ENCODE measurements at regions not wholly inside any gene's neighbourhood (a gene's known extent, or its start where the extent isn't known, plus 50 kb on each side); places are given as distances from the start of the nearest gene placed in this dataset.
"Not testable (repeated sequence)": the region's sequence is repeated elsewhere in the genome, so short reads cannot be mapped to it uniquely, and the experiment has no call there.

DNA sequence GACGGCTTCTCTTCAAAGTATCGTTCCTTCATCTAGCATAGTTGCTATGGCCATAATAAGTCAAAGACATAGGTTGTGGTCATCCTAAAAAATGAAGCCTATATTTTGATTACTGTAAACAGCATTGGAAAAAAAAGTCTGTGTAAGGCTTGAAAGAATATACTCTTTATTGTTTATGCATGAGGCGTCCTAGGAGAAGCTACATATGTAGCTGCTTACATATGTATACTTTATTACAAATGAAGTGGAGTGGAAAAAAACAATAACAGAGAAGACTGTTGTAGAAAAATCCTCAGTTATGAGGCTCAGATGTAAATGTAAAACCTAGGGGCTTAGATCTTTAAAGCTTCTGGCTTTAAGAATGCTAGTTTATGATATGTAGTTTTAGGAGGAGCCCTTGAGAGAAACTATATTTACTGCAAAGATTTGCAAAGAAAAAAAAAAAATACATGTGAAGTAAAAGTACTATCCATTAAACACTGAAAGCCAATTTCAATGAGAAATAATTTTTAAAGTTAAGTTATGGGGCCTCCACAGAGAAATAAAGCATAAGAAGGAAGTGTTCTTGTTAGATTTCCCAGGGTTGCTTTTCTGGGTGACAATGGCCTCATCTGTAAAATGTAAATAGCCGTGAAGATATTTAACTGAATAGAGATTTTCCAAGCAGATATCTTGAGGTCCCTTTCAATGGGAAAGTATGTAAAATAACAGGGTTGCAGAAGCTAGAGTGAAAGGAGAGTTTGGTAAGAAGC is 598.2 kb downstream of the TRIML1 start:
- DNase-seq (ENCODE audit: low read depth in 2 of 2) = no peak

DNA sequence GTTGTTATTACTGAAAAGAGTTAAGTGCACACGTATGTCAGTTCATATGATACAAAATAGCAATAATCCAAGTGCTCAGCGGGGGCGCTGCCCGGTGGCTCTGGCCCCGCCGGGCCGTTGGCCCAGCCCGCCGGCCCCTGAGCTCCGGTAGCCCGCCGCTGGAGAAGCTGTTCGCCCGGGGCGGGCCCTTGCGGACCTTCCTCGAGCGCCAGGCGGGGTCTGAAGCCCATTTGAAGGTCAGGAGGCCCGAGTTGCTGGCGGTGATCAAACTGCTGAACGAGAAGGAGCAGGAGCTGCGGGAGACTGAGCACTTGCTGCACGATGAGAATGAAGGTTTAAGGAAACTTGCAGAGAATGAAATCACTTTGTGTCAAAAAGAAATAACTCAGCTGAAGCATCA is 599.0 kb downstream of the TRIML1 start:
- DNase-seq (ENCODE audit: low read depth in 2 of 2) = not testable (repeated sequence)

DNA sequence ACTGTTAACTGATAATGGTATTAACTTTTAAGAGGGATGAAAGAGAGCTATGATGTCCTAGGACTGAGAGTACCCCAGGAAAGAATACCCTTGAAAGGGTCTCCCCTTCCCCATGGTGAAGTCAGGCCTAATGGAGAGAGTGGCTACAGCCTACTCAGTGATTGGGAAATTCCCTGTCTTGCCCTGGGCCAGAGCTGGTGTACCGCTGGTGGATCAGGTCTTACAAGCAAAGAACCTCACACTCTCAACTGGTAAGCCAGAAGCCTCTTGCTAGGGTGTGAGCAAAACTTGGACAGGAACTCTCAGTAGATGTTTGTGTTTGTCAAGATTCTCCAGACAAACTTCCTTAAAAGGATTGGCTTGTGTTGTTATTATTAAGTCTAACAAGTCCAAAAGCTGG is 600.9 kb downstream of the TRIML1 start:
- DNase-seq (ENCODE audit: low read depth in 2 of 2) = not testable (repeated sequence)

DNA sequence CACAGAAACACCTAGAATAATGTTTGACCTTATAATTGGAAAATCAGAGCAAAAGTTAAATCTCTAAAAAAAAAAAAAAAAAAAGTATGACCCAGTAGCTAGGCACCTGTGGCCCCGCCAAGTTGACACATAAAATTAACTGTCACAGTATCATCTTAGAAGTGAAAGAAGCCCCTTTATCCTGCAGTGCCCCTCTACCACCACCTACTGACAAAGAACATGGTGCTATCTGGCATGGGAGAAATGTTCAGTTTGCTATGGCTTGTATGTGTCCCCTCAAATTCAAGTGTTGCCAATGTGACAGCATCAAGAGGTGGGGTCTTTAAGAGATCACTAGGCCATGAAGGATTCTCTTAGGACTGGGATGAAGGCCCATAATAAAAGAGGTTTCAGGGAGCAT is 601.5 kb downstream of the TRIML1 start:
- not testable (repeated sequence) for DNase-seq (ENCODE audit: low read depth in 2 of 2)

DNA sequence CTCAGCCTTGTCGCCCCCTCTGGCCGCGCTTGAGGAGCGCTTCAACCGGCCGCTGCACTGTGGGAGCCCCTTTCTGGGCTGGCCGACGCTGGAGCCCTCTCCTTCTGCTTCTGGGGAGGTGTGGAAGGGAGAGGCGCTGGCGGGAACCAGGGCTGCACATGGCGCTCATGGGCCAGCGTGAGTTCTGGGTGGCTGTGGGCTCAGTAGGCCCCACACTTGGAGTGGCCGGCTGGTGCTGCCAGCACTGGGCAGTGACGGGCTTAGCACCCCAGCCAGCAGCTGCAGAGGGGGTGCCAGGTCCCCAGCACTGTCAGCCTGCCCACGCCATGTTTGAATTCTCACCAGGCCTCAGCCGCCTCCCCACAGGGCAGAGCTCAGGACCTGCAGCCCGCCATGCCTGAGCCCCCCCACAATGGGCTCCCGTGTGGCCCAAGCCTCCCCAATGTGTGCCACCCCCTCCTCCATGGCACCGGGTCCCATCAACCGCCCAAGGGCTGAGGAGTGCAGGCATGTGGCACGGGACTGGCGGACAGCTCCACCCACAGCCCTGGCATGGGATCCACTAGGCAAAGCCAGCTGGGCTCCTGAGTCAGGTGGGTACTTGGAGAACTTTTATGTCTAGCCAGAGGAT is 615.2 kb downstream of the TRIML1 start:
- no peak for DNase-seq (ENCODE audit: low read depth in 2 of 2)

DNA sequence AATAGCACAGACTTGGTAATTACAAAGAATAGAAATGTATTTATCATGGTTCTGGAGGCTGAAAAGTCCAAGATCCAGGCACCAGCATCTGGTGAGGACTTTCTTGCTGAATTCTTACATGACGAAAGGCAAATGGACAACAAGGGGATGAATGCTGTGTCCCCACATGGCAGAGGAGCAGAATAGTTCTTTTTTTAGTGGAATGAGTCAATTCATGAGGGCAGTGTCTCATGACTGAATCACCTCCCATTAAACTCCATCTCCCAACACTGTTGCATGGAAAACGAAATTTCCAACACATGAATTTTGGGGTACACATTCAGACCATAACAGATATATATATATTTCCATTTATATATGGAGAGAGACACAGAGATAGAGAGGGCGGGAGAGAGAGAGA is 628.3 kb downstream of the TRIML1 start:
- no peak for DNase-seq (ENCODE audit: low read depth in 2 of 2)

DNA sequence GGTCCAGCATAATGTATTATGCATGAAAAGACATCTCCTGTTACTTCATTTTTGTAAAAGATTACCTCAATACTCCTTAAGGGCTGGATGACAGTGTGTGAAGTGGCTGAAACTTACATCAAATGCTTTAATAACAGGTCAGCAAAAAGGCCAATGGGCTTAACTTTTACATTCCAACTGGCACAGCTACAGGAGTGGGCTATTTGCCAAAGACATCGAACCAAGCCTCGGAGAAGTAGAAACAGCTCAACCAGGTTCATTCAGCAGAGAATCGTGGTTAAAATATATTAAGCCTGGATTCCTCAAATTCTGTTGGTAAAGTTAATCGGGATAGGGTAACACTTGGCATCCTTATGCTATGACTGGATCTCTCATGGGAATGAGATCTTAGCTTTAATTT is 639.7 kb downstream of the TRIML1 start:
- DNase-seq (ENCODE audit: low read depth in 2 of 2) = no peak

DNA sequence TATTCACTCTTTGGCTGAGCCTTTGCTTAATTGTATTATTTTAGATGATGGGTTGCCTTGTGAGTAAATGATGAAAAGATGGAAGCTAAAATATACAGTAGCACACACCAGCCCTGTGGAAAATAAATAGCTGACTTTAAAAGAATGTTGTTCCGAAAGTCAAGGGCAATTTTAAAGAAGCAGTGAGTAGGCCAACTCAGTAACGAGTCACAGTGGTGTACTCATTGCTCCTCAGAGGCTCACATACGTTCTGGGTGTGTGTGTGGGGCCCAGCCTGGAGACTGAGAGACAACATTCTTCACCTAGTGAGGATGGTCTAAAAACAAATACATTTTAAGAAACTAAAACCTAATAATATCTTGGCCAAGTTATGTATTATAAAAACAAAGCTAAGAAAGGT is 640.3 kb downstream of the TRIML1 start:
- no peak for DNase-seq (ENCODE audit: low read depth in 2 of 2)

DNA sequence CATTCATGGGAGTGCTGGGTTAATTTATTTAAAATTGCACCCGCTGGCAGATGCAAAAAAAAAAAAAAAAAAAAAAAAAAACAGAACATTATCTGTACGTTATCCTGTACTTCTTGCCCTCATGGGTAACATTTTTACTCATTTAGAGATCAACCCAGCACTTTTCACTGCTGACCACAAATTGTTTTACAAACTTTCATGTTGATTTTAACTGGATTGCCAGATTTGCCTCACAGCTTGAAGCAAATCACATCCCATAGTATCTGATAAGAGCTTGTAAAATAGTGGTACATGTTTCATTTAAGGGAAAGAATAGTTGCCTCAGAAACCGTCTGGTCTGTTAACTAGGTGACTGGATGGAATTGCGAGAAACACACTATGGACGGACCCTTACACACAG is 640.8 kb downstream of the TRIML1 start:
- DNase-seq (ENCODE audit: low read depth in 2 of 2) = no peak

DNA sequence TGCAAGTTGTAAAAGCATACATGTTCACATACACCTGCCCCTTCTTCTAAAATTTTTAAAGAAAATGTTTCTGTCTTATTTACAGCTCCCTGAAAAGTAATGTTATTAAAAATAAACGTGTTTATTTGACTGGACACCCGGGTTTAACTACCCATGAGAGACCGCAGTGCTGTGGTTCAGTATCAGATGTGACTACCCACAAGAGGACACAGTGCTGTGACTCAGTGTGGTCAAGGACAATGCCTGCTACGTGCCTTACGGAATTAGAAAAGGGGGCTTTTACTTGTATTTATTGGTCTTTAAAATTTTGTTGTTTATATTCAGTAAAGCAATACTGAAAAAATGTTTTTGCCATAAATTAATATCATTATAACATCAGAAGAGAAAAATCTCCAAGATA is 641.4 kb downstream of the TRIML1 start:
- DNase-seq (ENCODE audit: low read depth in 2 of 2) = no peak

DNA sequence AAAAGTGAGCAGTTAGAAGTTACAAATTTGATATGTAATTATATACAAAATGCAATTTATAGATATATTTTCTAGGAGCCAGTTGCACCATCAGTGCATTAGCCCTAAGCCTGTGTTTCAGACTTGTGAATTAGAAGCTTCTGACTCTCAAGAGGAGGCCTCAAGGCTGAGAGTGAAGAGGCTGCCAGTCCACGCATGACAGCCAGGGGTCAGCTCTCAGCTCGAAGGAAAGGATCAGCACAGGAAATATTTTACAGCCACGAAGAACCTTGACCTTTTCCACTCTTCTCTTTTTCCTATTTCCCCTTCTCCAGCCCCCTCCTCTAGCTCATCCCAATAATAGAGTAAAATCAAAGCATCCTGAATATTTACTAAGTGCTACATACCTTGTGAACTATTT is 642.4 kb downstream of the TRIML1 start:
- no peak for DNase-seq (ENCODE audit: low read depth in 2 of 2)

DNA sequence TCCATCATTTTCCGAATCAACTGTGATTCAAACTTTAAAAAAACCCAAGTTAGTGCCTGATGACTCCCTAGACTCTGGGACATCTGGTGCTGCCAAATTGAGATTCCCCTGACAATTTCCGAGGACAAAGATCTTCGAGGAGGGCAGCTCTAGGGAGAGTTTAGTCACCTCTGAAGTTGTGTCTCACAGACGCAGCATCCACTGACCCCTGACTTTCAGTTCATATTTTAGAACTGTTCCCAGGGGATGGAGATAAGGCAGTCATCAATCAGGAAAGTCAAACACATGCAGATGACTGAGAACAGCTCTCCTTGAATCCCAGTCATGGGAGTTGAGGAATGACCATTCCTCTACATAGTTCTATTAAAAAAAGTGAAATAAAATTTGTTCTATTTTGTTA is 643.9 kb downstream of the TRIML1 start:
- no peak for DNase-seq (ENCODE audit: low read depth in 2 of 2)

DNA sequence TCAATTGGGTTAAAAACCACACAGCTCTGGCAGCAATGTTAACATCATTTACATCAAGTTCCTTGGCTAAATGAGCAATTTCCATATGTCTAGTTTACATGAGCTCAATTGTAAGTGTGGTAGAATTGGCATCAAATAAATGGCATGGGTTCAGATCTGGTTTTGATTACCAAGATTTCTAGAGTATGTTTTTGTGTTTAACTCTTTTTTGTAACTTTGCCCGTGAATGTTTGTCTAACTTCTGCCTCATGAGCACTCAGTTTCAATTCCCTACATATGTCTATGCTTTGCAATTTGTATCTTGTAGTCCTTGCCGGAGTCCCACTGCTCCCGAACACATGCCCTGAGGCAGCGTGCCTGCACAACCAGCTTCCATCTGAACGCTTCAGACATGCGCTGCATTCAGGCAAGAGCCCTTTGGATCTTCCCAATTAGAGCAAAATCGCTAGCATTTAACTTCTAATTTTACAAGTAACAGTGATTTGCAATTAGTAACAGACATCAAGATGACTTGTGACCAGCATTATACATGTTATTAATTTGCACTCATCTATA is 644.4 kb downstream of the TRIML1 start:
- DNase-seq (ENCODE audit: low read depth in 2 of 2) = no peak

DNA sequence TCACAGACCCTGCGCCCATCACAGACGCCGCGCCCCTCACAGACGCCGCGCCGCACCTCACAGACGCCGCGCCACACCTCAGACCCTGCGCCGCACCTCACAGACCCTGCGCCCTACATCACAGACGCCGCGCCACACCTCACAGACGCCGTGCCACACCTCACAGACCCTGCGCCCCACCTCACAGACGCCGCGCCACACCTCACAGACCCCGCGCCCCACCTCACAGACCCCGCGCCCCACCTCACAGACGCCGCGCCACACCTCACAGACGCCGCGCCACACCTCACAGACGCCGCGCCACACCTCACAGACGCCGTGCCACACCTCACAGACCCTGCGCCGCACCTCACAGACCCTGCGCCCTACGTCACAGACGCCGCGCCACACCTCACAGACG is 657.4 kb downstream of the TRIML1 start:
- DNase-seq (ENCODE audit: low read depth in 2 of 2) = not testable (repeated sequence)

DNA sequence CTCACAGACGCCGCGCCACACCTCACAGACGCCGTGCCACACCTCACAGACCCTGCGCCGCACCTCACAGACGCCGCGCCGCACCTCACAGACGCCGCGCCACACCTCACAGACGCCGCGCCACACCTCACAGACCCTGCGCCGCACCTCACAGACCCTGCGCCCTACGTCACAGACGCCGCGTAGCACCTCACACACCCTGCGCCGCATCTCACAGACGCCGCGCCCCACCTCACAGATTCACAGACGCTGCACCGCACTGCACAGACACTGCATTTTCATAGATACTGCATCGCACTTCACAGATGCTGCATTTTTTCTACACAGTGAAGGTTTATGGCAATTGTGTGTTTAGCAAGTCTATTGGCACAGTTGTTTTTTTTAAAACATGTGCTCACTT is 657.8 kb downstream of the TRIML1 start:
- DNase-seq (ENCODE audit: low read depth in 2 of 2) = not testable (repeated sequence)

DNA sequence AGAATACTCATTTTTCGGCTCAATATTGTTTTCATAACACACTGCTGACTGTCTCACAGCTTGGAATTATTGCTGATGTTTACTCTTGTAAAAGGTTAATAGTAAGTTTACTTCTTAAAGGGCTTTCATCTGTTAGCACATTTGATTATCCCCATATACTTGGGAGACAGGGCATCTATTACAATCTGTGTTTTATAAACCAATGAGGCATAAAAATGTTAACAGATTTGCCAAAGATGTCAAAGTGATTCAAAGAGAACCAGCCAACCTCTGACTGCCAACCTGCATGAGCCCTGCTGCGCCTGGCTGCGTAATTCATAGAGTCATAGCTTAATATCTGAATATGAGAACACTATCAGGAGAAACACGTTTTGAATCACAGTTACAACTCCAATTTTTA is 665.6 kb downstream of the TRIML1 start:
- DNase-seq (ENCODE audit: low read depth in 2 of 2) = no peak

DNA sequence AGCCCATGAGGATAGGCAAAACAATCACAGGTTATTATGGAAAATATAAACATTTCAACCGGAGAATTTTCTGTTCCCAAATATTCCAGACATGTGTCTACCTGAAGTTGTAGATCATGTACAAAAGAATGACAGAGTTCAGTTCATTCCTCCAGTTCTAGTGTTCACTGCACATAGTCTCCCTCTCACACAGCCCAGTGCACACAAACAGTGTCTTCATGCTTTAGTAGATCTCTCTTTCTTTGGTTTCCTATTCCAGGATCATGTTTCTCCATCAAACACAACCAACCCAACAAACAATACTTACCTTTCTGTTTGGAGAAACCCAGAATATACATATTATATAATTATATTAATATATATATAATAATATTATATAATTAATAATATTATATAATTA is 671.9 kb downstream of the TRIML1 start:
- no peak for DNase-seq (ENCODE audit: low read depth in 2 of 2)

DNA sequence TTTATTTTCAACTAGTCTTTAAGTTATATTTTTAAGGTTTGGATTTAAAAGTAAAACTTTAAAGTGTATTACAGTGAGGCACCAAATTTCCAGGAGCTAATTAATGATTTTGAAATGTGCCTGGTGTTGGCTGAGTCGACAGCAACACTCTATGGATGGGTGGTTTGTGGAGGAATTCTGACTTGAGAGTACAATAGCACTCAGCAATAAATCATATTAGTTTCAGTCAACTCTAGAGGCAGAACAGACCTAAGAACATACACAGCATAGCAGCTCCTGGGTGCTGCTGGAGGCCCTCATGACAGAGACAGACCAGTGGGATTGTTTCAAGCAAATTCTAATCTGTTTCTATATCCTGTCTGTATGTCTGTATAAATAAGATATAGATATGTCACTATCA is 673.4 kb downstream of the TRIML1 start:
- no peak for DNase-seq (ENCODE audit: low read depth in 2 of 2)

DNA sequence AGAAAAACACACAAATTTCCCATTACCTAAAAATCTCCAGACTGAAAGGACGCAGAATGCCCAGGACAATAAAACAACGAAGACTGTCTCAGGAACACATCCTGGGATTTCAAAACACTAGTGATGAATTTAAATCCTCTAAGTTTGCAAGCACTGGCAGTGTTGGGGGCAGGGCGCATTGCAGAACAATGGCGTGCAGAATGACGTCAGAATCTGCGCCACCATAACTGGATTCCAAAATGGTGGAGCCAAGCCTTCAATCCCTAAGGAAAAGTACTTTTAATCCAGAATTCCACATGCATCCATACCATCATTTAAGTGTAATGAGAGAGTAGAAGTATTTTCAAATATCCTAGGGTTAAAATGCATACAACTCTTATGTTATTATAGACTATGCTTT is 679.1 kb downstream of the TRIML1 start:
- DNase-seq (ENCODE audit: low read depth in 2 of 2) = no peak

DNA sequence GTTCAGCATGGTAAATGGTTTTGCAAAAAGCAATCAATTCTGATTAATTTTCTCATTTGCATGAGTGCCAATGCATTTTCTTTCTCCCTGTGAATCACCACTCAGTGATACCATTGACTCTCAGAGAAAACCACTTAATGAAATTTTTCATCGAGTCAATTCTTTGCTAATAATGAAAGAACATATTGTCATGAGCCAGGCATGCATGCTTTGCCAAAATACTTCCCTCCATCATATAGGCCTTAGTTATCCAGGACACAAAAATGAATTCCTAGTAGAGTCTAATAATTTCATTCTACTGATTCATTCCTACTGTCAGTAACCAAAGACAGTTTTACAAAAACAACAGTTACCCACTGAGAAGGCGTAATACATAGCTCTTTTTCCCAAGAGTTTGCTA is 680.0 kb downstream of the TRIML1 start:
- DNase-seq (ENCODE audit: low read depth in 2 of 2) = no peak

DNA sequence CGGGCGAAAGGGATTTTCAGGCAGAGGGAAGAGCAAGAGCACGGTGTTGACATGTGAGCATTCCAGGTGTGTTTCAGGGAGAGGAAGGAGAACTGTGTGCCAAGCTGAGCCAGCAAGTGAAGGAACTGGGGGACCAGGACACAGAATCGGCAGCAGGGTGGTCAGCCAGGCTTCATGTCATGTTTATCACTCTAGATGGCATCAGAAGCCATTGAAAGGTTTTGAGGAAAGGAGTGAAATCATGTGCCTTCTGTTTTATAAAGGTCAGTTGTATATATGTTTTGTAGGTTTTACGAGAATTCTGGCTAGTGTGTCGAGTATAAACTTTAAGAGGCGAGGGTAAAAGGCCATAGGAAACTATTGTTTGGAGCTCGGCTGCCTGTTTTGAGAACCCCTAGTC is 682.3 kb downstream of the TRIML1 start:
- no peak for DNase-seq (ENCODE audit: low read depth in 2 of 2)

DNA sequence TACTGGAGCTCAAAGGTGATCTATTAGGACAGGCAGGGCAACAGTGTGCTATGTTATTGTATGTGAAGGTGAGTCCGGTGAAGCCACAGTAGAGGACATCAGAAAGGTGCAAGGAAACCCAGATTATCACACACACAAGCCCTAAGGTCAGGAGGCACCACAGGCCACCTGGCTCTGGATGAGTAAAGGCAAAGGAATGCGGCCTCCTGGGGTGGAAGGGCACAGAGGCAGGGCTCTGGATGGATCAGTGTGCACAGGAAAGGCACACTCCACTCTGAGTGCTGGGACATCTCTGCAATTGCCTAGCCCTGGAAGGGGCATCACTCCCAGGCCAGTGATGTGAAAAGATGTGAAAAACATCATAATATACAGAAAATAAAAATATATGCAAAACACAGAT is 683.5 kb downstream of the TRIML1 start:
- DNase-seq (ENCODE audit: low read depth in 2 of 2) = no peak

DNA sequence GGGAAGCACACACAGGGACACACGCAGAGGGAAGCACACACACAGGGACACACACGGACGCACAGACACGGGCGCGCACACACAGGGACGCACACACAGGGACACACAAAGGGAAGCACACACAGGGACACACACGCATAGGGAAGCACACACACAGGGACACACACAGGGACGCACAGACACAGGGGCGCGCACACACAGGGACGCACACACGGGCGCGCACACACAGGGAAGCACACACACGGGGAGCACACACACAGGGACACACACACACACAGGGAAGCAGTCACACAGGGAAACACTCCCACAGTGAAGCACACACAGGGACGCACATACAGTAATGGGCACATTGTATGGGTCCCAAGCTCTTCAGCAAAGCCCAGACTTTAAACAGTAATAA is 685.3 kb downstream of the TRIML1 start:
- no peak for DNase-seq (ENCODE audit: low read depth in 2 of 2)

DNA sequence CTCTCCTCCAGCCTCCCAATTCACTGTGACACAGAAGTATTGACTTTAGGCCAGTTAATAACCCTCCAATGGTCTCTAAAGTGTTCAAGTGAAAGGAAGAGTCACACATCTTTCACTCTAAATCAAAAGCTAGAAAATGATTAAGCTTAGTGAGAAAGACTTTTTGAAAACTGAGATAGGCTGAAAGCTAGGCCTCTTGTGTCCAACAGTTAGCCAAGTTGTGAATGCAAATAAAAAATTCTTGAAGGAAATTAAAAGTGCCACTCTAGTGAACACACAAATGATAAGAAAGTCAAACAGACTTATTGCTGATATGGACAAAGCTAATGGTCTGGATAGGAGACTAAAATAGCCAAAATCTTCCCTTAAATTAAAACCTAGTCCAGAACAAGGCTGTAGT is 687.2 kb downstream of the TRIML1 start:
- DNase-seq (ENCODE audit: low read depth in 2 of 2) = no peak
